Endothelial cell of umbilical vein (primary cell): ENCODE measurements at regions not wholly inside any gene's neighbourhood (a gene's known extent, or its start where the extent isn't known, plus 50 kb on each side); places are given as distances from the start of the nearest gene placed in this dataset.

Experiments used
- BruUV-seq: library from RNA; stranded (reverse); fragments of 400-500 nt; replicated peaks from 2 replicates; lab custom pipeline; 2021; lab: Mats Ljungman, UMichigan
- CTCF ChIA-PET: fragments of 300-600, 350-600 bp; sonication (Branson Sonifier 250); formaldehyde crosslinking; loops from one replicate; lab custom pipeline; 2021; ENCODE audit warnings: antibody characterized with exemption, inconsistent platforms; lab: Charles Lee
- POLR2A ChIA-PET: fragments of 300-600, 350-600 bp; sonication (Branson Sonifier 250); formaldehyde crosslinking; loops from one replicate; lab custom pipeline; 2021; ENCODE audit warnings: antibody characterized with exemption, inconsistent platforms; lab: Charles Lee
- DNase-seq: peaks from one replicate; pipeline ENCODE4 v3.0.0-alpha.2; 2011; ENCODE audit warnings: low read depth, low spot score
- FAIRE-seq: peaks from 2 replicates; lab custom pipeline; 2011; peaks lifted over from hg19 to GRCh38; lab: Jason Lieb, UNC
- H2AFZ ChIP-seq: 2 replicates; pipeline ENCODE4 v1.6.0; 2012; ENCODE audit warnings: low read depth, low read length, control low read depth, inconsistent platforms
- H3K27ac ChIP-seq: 2 replicates; pipeline ENCODE4 v1.5.1; 2011; ENCODE audit warnings: low read depth, mild to moderate bottlenecking, control low read depth, low read length, moderate library complexity; ENCODE audit not compliant: insufficient read depth
- H3K27me3 ChIP-seq, 2 experiments: 2 replicates each; pipeline versions ENCODE4 v1.6.0 to v1.6.1; 2011; ENCODE audit warnings: low read length in 2 of 2, mixed read lengths in 1 of 2; ENCODE audit not compliant: control insufficient read depth in 2 of 2, insufficient read depth in 2 of 2
- H3K36me3 ChIP-seq, 2 experiments: 2 replicates in 1 of 2; 3 replicates in 1 of 2; pipeline ENCODE4 v1.5.1; 2011; ENCODE audit warnings: low read length in 2 of 2, mild to moderate bottlenecking in 1 of 2, moderate library complexity in 1 of 2; ENCODE audit not compliant: control insufficient read depth in 2 of 2, insufficient read depth in 2 of 2; ENCODE audit errors: extremely low read depth in 1 of 2
- H3K4me1 ChIP-seq: 3 replicates; pipeline ENCODE4 v1.5.1; 2011; ENCODE audit warnings: mild to moderate bottlenecking, low read length; ENCODE audit not compliant: control insufficient read depth, insufficient read depth; ENCODE audit errors: extremely low read depth
- H3K4me2 ChIP-seq: 2 replicates; pipeline ENCODE4 v1.6.1; 2011; ENCODE audit warnings: low read length, control low read depth, mixed read lengths; ENCODE audit not compliant: insufficient read depth
- H3K4me3 ChIP-seq, 3 experiments: fragments of 200-600 bp in 1 of 3; sonication (generic), shearing (Covaris generic) in 1 of 3; replicated peaks in 1 of 3; 2 replicates each; pipeline ENCODE4 v1.5.1; 2011 to 2016; ENCODE audit warnings: control low read depth in 3 of 3, low read length in 3 of 3, mild to moderate bottlenecking in 2 of 3, inconsistent platforms in 1 of 3, low read depth in 1 of 3, moderate library complexity in 1 of 3; ENCODE audit not compliant: insufficient read depth in 1 of 3
- H3K79me2 ChIP-seq: 2 replicates; pipeline ENCODE4 v1.6.0; 2012; ENCODE audit warnings: low read length, inconsistent platforms; ENCODE audit not compliant: control insufficient read depth, insufficient read depth
- H3K9ac ChIP-seq: replicated peaks from 2 replicates; pipeline ENCODE3; 2011; ENCODE audit warnings: low read length, control low read depth; ENCODE audit not compliant: insufficient read depth; ENCODE audit errors: extremely low read depth
- H3K9me1 ChIP-seq: replicated peaks from 3 replicates; pipeline ENCODE4 v1.6.0; 2011; ENCODE audit warnings: mild to moderate bottlenecking, low read length; ENCODE audit not compliant: control insufficient read depth, insufficient read depth; ENCODE audit errors: extremely low read depth
- H3K9me3 ChIP-seq: replicated peaks from 2 replicates; pipeline ENCODE4 v1.5.1; 2012; ENCODE audit warnings: low read length, inconsistent platforms; ENCODE audit not compliant: control insufficient read depth, insufficient read depth
- H4K20me1 ChIP-seq: replicated peaks from 2 replicates; pipeline ENCODE3; 2011; ENCODE audit warnings: mild to moderate bottlenecking, low read length; ENCODE audit not compliant: control insufficient read depth, insufficient read depth; ENCODE audit errors: extremely low read depth
- EZH2 ChIP-seq: IDR thresholded peaks from 2 replicates; pipeline ENCODE4 v1.6.1; 2012; ENCODE audit warnings: borderline replicate concordance, low read depth, mild to moderate bottlenecking, moderate library complexity, low read length, inconsistent platforms; ENCODE audit not compliant: severe bottlenecking
- FOS ChIP-seq: IDR thresholded peaks from 2 replicates; pipeline ENCODE4 v1.6.1; 2011; ENCODE audit warnings: mild to moderate bottlenecking, low read length, moderate library complexity, borderline replicate concordance; ENCODE audit not compliant: insufficient read depth
- GATA2 ChIP-seq: IDR thresholded peaks from 2 replicates; pipeline ENCODE4 v1.7.0; 2011; ENCODE audit warnings: low read depth, mild to moderate bottlenecking, moderate library complexity, mixed read lengths, low read length; ENCODE audit not compliant: insufficient read length, insufficient read depth
- JUN ChIP-seq: IDR thresholded peaks from 2 replicates; pipeline ENCODE4 v1.6.1; 2011; ENCODE audit warnings: borderline replicate concordance, low read depth; ENCODE audit not compliant: insufficient read length, insufficient read depth
- MYC ChIP-seq: IDR thresholded peaks from one replicate; pipeline ENCODE4 v1.6.1; 2011; ENCODE audit warnings: mild to moderate bottlenecking, low read depth, low read length
- POLR2A ChIP-seq: IDR thresholded peaks from 2 replicates; pipeline ENCODE4 v1.6.1; 2012; ENCODE audit warnings: low read depth, mild to moderate bottlenecking, control low read depth, low read length
- POLR2AphosphoS5 ChIP-seq: IDR thresholded peaks from 2 replicates; pipeline ENCODE4 v1.6.1; 2012; ENCODE audit warnings: low read depth, mild to moderate bottlenecking, control low read depth, low read length, moderate library complexity; ENCODE audit not compliant: insufficient read depth
- dilution Hi-C: fragments of 300-500 bp; cut with MboI; formaldehyde crosslinking; loops from one replicate; pipeline ENCODE4 v1.15.0; 2019; ENCODE audit warnings: low sequenced_read_pairs; ENCODE audit not compliant: extremely low pct_ligation_motif_present
- intact Hi-C: fragments of 100-400 bp; cut with micrococcal nuclease; formaldehyde crosslinking; loops from one replicate; pipeline ENCODE4 v1.10.0; 2022
- TF ChIP-seq, protein P1 (sequence below): IDR thresholded peaks from 2 replicates; pipeline ENCODE4 v1.6.1; 2011; ENCODE audit not compliant: insufficient read depth, insufficient read length
- TF ChIP-seq, protein P2 (sequence below), 2 donors: IDR thresholded peaks; 1 replicate in 1 of 2; 2 replicates in 1 of 2; pipeline ENCODE4 v1.5.1; 2011; ENCODE audit warnings: low read length in 2 of 2, mild to moderate bottlenecking in 2 of 2, moderate library complexity in 2 of 2, control low read depth in 1 of 2, inconsistent platforms in 1 of 2, low read depth in 1 of 2; ENCODE audit not compliant: insufficient read depth in 1 of 2; ENCODE audit errors: extremely low read depth in 1 of 2

DNA sequence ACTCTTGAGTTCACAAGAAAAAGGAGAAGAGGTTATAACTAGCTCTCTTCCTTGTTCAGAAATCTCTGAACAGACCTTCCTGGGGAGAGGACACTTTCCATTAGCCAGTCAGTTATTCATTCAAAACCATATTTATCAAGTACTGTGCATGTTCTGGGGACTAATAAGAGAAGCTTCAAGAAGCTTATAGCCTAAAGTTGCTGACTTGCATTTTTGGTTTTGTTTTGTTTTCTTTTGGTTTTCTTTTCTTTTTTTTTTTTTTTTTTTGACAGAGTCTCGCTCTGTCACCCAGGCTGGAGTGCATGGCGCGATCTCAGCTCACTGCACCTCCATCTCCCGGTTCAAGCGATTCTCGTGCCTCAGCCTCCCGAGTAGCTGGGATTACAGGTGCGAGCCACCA, 471.4 kb downstream of the KLF12 start:
- ChIA-PET POLR2A (interaction anchor here (0.6 kb wide), 1 partner anchor 547 kb away, joined by 7 read pairs; no protein-coding TSS in a partner anchor), CTCF (interaction anchor here (0.9 kb wide), 1 partner anchor 9 kb away, joined by 4 read pairs; no protein-coding TSS in a partner anchor)
- H3K4me3 ChIP-seq = no peak overlapping the region
- no peak overlapping the region for H3K9ac ChIP-seq
- BruUV-seq = no TSS peak
- no peak overlapping the region for H2AFZ ChIP-seq
- no peak for DNase-seq
- H3K4me2 ChIP-seq = no peak overlapping the region
- H3K4me1 ChIP-seq = no peaks in the 10 kb centered on the region
- H3K27me3 ChIP-seq = peaks cover 0 to 3% of the 10 kb centered on the region in 2 experiments
- no peaks in the 10 kb centered on the region for H3K36me3 ChIP-seq
- no peaks in the 10 kb centered on the region for H3K9me3 ChIP-seq
- H3K79me2 ChIP-seq = no peaks in the 10 kb centered on the region
- no peak overlapping the region for H3K27ac ChIP-seq
- no peaks in the 10 kb centered on the region for H3K9me1 ChIP-seq
- TF ChIP-seq GATA2 = no peak
- TF ChIP-seq JUN = no peak
- TF ChIP-seq, protein P1, sequence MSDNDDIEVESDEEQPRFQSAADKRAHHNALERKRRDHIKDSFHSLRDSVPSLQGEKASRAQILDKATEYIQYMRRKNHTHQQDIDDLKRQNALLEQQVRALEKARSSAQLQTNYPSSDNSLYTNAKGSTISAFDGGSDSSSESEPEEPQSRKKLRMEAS = no peak
- no peak for TF ChIP-seq MYC
- no peak for TF ChIP-seq EZH2
- no peak for TF ChIP-seq FOS
- TF ChIP-seq POLR2AphosphoS5 = no peak
- TF ChIP-seq POLR2A = no peak
- TF ChIP-seq, protein P2, sequence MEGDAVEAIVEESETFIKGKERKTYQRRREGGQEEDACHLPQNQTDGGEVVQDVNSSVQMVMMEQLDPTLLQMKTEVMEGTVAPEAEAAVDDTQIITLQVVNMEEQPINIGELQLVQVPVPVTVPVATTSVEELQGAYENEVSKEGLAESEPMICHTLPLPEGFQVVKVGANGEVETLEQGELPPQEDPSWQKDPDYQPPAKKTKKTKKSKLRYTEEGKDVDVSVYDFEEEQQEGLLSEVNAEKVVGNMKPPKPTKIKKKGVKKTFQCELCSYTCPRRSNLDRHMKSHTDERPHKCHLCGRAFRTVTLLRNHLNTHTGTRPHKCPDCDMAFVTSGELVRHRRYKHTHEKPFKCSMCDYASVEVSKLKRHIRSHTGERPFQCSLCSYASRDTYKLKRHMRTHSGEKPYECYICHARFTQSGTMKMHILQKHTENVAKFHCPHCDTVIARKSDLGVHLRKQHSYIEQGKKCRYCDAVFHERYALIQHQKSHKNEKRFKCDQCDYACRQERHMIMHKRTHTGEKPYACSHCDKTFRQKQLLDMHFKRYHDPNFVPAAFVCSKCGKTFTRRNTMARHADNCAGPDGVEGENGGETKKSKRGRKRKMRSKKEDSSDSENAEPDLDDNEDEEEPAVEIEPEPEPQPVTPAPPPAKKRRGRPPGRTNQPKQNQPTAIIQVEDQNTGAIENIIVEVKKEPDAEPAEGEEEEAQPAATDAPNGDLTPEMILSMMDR (IDR thresholded peaks at IDR 0.05; ENCODE audit: extremely low read depth in 1 of 2, insufficient read depth in 1 of 2, low read depth in 1 of 2, low read length in 2 of 2) = no peak
- intact Hi-C loops (no loop called here), dilution Hi-C loops (no loop called here)
- no peaks in the 10 kb centered on the region for H4K20me1 ChIP-seq
- no peak for FAIRE-seq
